ENCODE measurements at regions not wholly inside any gene's neighbourhood (a gene's known extent, or its start where the extent isn't known, plus 50 kb on each side); places are given as distances from the start of the nearest gene placed in this dataset.

- TF ChIP-seq CTCF (IDR thresholded peaks at IDR 0.05) (no peak), EZH2 (IDR thresholded peaks at IDR 0.05; ENCODE audit: borderline replicate concordance, insufficient read depth, low read depth, low read length, poor library complexity, severe bottlenecking) (no peak)
Observed at GRCh38 chr6:25174678-25175077, 104.5 kb upstream of the CARMIL1 start.
